WTC11 (cell line): ENCODE measurements at regions not wholly inside any gene's neighbourhood (a gene's known extent, or its start where the extent isn't known, plus 50 kb on each side); places are given as distances from the start of the nearest gene placed in this dataset.

Source experiments
- ATAC-seq: fragments of 200-7000 bp; cut with Tn5 transposase; 2 replicates; pipeline ENCODE4 v1.10.0; 2021; ENCODE audit warnings: mild to moderate bottlenecking, moderate library complexity
- CTCF ChIA-PET: fragments of 300-600 bp; sonication (Branson Sonifier 250); formaldehyde crosslinking; loops from one replicate; lab custom pipeline; 2021; ENCODE audit warnings: antibody characterized with exemption; lab: Charles Lee
- POLR2A ChIA-PET: fragments of 350-600 bp; sonication (Branson Sonifier 250); formaldehyde crosslinking; loops from one replicate; lab custom pipeline; 2021; ENCODE audit warnings: antibody characterized with exemption; lab: Charles Lee
- DNase-seq: peaks from one replicate; pipeline ENCODE4 v3.0.0; 2021; ENCODE audit warnings: low spot score
- H3K27ac Mint-ChIP-seq: 2 replicates; pipeline ENCODE4 v1.8.0; 2021; ENCODE audit warnings: mixed read lengths
- H3K27me3 Mint-ChIP-seq: 2 replicates; pipeline ENCODE4 v1.8.0; 2021; ENCODE audit warnings: low read depth, mild to moderate bottlenecking, moderate library complexity, mixed read lengths
- H3K36me3 Mint-ChIP-seq: 2 replicates; pipeline ENCODE4 v1.8.0; 2021; ENCODE audit warnings: mixed read lengths
- H3K4me1 Mint-ChIP-seq: 2 replicates; pipeline ENCODE4 v1.8.0; 2022; ENCODE audit warnings: mixed read lengths
- H3K4me3 Mint-ChIP-seq: 2 replicates; pipeline ENCODE4 v1.8.0; 2021; ENCODE audit warnings: mild to moderate bottlenecking, moderate library complexity, mixed read lengths
- H3K9me3 Mint-ChIP-seq: 2 replicates; pipeline ENCODE4 v1.8.0; 2021; ENCODE audit warnings: mixed read lengths
- EMX1 ChIP-seq: fragments of 250-450 bp; sonication (Bioruptor Pico); IDR thresholded peaks from 2 replicates; pipeline ENCODE4 v1.8.0; 2021; ENCODE audit warnings: mild to moderate bottlenecking
- ETV6 ChIP-seq: sonication (generic); formaldehyde crosslinking; IDR thresholded peaks from 2 replicates; pipeline ENCODE4 v1.8.1; 2022; ENCODE audit warnings: mild to moderate bottlenecking, missing genetic modification reagents
- GABPB1 ChIP-seq: sonication (generic); formaldehyde crosslinking; IDR thresholded peaks from 2 replicates; pipeline ENCODE4 v1.8.1; 2023; ENCODE audit warnings: mild to moderate bottlenecking, missing genetic modification reagents
- IRF2 ChIP-seq: sonication (generic); formaldehyde crosslinking; IDR thresholded peaks from 2 replicates; pipeline ENCODE4 v1.8.0; 2022; ENCODE audit warnings: low read depth, missing genetic modification reagents, borderline replicate concordance
- OVOL2 ChIP-seq: fragments of 250-450 bp; sonication (Bioruptor Pico); IDR thresholded peaks from 2 replicates; pipeline ENCODE4 v1.9.0; 2021; ENCODE audit warnings: mild to moderate bottlenecking, borderline replicate concordance
- PRRX2 ChIP-seq: fragments of 250-450 bp; sonication (Bioruptor Pico); IDR thresholded peaks from 2 replicates; pipeline ENCODE4 v1.8.0; 2021; ENCODE audit warnings: mild to moderate bottlenecking
- TEAD4 ChIP-seq: sonication (generic); formaldehyde crosslinking; IDR thresholded peaks from 2 replicates; pipeline ENCODE4 v1.8.0; 2022; ENCODE audit warnings: mild to moderate bottlenecking, missing genetic modification reagents
- ZNF317 ChIP-seq: sonication (generic); formaldehyde crosslinking; IDR thresholded peaks from 2 replicates; pipeline ENCODE4 v1.8.1; 2023; ENCODE audit warnings: low read depth, mild to moderate bottlenecking, moderate library complexity, missing genetic modification reagents, borderline replicate concordance
- TF ChIP-seq, protein P1 (sequence below): sonication (generic); formaldehyde crosslinking; IDR thresholded peaks from 2 replicates; pipeline ENCODE4 v1.8.1; 2022; ENCODE audit warnings: missing genetic modification reagents, borderline replicate concordance
- TF ChIP-seq, protein P2 (sequence below): sonication (generic); formaldehyde crosslinking; IDR thresholded peaks from 2 replicates; pipeline ENCODE4 v1.8.0; 2023; ENCODE audit warnings: missing genetic modification reagents
- TF ChIP-seq, protein P3 (sequence below): sonication (generic); formaldehyde crosslinking; IDR thresholded peaks from 2 replicates; pipeline ENCODE4 v1.8.1; 2023; ENCODE audit warnings: mild to moderate bottlenecking, missing genetic modification reagents
- TF ChIP-seq, protein P4 (sequence below): fragments of 250-450 bp; sonication (Bioruptor Pico); IDR thresholded peaks from 2 replicates; pipeline ENCODE4 v1.9.0; 2021; ENCODE audit warnings: mild to moderate bottlenecking
- TF ChIP-seq, protein P5 (sequence below): sonication (generic); formaldehyde crosslinking; IDR thresholded peaks from 2 replicates; pipeline ENCODE4 v1.8.0; 2022; ENCODE audit warnings: mild to moderate bottlenecking, missing genetic modification reagents
- TF ChIP-seq, protein P6 (sequence below): fragments of 250-450 bp; sonication (Bioruptor Pico); IDR thresholded peaks from 2 replicates; pipeline ENCODE4 v1.9.0; 2021; ENCODE audit warnings: mild to moderate bottlenecking
- TF ChIP-seq, protein P7 (sequence below): sonication (generic); formaldehyde crosslinking; IDR thresholded peaks from 2 replicates; pipeline ENCODE4 v1.8.1; 2023; ENCODE audit warnings: mild to moderate bottlenecking, moderate library complexity, missing genetic modification reagents
- TF ChIP-seq, protein P8 (sequence below): sonication (generic); formaldehyde crosslinking; IDR thresholded peaks from 2 replicates; pipeline ENCODE4 v1.8.0; 2023; ENCODE audit warnings: mild to moderate bottlenecking, missing genetic modification reagents

DNA sequence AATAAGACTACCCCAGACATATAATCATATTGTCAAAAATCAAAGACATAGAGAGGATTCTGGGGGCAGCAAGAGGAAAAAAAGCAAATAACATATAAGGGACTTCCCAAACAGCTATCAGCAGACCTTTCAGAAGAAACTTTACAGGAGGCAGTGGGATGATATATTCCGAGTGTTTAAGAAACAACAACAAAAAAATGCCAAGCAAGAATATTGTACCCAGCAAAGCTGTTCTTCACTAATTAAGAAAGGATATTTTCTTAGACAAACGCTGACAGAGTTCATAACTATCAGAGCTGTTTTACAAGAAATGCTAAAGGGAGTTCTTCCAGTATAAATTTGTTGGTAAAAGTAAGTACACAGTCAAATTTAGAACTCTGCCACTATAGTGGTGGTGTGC lies 243.3 kb upstream of the AFDN start:
- ChIA-PET POLR2A (no interaction called here), CTCF (no interaction called here)

More for the DNA sequence above, 243.3 kb upstream of the AFDN start:
- Mint-ChIP-seq H3K27ac (no peak overlapping the region), H3K4me1 (0 out of 2 replicates have a peak, but pooled peaks cover 4% of the 10 kb centered on the region), H3K4me3 (no peak overlapping the region), H3K27me3 (no peaks in the 10 kb centered on the region; the same call in 1 of the 2 replicates), H3K9me3 (peaks cover 44% of the 10 kb centered on the region), H3K36me3 (peaks cover 7% of the 10 kb centered on the region; the same call in 1 of the 2 replicates)
- ATAC-seq = no peak
- TF ChIP-seq, protein P1, sequence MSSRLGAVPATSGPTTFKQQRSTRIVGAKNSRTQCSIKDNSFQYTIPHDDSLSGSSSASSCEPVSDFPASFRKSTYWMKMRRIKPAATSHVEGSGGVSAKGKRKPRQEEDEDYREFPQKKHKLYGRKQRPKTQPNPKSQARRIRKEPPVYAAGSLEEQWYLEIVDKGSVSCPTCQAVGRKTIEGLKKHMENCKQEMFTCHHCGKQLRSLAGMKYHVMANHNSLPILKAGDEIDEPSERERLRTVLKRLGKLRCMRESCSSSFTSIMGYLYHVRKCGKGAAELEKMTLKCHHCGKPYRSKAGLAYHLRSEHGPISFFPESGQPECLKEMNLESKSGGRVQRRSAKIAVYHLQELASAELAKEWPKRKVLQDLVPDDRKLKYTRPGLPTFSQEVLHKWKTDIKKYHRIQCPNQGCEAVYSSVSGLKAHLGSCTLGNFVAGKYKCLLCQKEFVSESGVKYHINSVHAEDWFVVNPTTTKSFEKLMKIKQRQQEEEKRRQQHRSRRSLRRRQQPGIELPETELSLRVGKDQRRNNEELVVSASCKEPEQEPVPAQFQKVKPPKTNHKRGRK (CRISPR knock-in tag) = no peak
- TF ChIP-seq ZNF317 (CRISPR knock-in tag) = no peak
- TF ChIP-seq, protein P2, sequence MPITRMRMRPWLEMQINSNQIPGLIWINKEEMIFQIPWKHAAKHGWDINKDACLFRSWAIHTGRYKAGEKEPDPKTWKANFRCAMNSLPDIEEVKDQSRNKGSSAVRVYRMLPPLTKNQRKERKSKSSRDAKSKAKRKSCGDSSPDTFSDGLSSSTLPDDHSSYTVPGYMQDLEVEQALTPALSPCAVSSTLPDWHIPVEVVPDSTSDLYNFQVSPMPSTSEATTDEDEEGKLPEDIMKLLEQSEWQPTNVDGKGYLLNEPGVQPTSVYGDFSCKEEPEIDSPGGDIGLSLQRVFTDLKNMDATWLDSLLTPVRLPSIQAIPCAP (CRISPR knock-in tag) = no peak
- TF ChIP-seq, protein P3, sequence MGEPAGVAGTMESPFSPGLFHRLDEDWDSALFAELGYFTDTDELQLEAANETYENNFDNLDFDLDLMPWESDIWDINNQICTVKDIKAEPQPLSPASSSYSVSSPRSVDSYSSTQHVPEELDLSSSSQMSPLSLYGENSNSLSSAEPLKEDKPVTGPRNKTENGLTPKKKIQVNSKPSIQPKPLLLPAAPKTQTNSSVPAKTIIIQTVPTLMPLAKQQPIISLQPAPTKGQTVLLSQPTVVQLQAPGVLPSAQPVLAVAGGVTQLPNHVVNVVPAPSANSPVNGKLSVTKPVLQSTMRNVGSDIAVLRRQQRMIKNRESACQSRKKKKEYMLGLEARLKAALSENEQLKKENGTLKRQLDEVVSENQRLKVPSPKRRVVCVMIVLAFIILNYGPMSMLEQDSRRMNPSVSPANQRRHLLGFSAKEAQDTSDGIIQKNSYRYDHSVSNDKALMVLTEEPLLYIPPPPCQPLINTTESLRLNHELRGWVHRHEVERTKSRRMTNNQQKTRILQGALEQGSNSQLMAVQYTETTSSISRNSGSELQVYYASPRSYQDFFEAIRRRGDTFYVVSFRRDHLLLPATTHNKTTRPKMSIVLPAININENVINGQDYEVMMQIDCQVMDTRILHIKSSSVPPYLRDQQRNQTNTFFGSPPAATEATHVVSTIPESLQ = no peak
- TF ChIP-seq, protein P4, sequence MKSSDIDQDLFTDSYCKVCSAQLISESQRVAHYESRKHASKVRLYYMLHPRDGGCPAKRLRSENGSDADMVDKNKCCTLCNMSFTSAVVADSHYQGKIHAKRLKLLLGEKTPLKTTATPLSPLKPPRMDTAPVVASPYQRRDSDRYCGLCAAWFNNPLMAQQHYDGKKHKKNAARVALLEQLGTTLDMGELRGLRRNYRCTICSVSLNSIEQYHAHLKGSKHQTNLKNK (CRISPR knock-in tag) = no peak
- no peak for TF ChIP-seq EMX1 (CRISPR knock-in tag)
- TF ChIP-seq, protein P5, sequence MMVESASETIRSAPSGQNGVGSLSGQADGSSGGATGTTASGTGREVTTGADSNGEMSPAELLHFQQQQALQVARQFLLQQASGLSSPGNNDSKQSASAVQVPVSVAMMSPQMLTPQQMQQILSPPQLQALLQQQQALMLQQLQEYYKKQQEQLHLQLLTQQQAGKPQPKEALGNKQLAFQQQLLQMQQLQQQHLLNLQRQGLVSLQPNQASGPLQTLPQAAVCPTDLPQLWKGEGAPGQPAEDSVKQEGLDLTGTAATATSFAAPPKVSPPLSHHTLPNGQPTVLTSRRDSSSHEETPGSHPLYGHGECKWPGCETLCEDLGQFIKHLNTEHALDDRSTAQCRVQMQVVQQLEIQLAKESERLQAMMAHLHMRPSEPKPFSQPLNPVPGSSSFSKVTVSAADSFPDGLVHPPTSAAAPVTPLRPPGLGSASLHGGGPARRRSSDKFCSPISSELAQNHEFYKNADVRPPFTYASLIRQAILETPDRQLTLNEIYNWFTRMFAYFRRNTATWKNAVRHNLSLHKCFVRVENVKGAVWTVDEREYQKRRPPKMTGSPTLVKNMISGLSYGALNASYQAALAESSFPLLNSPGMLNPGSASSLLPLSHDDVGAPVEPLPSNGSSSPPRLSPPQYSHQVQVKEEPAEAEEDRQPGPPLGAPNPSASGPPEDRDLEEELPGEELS (CRISPR knock-in tag) = no peak
- TF ChIP-seq TEAD4 (CRISPR knock-in tag) = no peak
- TF ChIP-seq GABPB1 (CRISPR knock-in tag) = no peak
- no peak for TF ChIP-seq OVOL2 (CRISPR knock-in tag)
- no peak for TF ChIP-seq ETV6 (CRISPR knock-in tag)
- TF ChIP-seq, protein P6, sequence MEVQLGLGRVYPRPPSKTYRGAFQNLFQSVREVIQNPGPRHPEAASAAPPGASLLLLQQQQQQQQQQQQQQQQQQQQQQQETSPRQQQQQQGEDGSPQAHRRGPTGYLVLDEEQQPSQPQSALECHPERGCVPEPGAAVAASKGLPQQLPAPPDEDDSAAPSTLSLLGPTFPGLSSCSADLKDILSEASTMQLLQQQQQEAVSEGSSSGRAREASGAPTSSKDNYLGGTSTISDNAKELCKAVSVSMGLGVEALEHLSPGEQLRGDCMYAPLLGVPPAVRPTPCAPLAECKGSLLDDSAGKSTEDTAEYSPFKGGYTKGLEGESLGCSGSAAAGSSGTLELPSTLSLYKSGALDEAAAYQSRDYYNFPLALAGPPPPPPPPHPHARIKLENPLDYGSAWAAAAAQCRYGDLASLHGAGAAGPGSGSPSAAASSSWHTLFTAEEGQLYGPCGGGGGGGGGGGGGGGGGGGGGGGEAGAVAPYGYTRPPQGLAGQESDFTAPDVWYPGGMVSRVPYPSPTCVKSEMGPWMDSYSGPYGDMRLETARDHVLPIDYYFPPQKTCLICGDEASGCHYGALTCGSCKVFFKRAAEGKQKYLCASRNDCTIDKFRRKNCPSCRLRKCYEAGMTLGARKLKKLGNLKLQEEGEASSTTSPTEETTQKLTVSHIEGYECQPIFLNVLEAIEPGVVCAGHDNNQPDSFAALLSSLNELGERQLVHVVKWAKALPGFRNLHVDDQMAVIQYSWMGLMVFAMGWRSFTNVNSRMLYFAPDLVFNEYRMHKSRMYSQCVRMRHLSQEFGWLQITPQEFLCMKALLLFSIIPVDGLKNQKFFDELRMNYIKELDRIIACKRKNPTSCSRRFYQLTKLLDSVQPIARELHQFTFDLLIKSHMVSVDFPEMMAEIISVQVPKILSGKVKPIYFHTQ = no peak
- no peak for TF ChIP-seq PRRX2 (CRISPR knock-in tag)
- no peak for TF ChIP-seq IRF2 (CRISPR knock-in tag)
- TF ChIP-seq, protein P7, sequence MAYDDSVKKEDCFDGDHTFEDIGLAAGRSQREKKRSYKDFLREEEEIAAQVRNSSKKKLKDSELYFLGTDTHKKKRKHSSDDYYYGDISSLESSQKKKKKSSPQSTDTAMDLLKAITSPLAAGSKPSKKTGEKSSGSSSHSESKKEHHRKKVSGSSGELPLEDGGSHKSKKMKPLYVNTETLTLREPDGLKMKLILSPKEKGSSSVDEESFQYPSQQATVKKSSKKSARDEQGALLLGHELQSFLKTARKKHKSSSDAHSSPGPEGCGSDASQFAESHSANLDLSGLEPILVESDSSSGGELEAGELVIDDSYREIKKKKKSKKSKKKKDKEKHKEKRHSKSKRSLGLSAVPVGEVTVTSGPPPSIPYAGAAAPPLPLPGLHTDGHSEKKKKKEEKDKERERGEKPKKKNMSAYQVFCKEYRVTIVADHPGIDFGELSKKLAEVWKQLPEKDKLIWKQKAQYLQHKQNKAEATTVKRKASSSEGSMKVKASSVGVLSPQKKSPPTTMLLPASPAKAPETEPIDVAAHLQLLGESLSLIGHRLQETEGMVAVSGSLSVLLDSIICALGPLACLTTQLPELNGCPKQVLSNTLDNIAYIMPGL (CRISPR knock-in tag) = no peak
- TF ChIP-seq, protein P8, sequence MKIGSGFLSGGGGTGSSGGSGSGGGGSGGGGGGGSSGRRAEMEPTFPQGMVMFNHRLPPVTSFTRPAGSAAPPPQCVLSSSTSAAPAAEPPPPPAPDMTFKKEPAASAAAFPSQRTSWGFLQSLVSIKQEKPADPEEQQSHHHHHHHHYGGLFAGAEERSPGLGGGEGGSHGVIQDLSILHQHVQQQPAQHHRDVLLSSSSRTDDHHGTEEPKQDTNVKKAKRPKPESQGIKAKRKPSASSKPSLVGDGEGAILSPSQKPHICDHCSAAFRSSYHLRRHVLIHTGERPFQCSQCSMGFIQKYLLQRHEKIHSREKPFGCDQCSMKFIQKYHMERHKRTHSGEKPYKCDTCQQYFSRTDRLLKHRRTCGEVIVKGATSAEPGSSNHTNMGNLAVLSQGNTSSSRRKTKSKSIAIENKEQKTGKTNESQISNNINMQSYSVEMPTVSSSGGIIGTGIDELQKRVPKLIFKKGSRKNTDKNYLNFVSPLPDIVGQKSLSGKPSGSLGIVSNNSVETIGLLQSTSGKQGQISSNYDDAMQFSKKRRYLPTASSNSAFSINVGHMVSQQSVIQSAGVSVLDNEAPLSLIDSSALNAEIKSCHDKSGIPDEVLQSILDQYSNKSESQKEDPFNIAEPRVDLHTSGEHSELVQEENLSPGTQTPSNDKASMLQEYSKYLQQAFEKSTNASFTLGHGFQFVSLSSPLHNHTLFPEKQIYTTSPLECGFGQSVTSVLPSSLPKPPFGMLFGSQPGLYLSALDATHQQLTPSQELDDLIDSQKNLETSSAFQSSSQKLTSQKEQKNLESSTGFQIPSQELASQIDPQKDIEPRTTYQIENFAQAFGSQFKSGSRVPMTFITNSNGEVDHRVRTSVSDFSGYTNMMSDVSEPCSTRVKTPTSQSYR = no peak
- no peak for DNase-seq
